ENCODE measurements at regions not wholly inside any gene's neighbourhood (a gene's known extent, or its start where the extent isn't known, plus 50 kb on each side); places are given as distances from the start of the nearest gene placed in this dataset.

GRCh38 chr12:22740656-22741355 is 115.8 kb downstream of the ETNK1 start:
- H3K4me3 ChIP-seq (ENCODE audit: low read depth, low read length), result no peak overlapping the region
- TF ChIP-seq CTCF (IDR thresholded peaks at IDR 0.05; ENCODE audit: borderline replicate concordance, insufficient read depth, low read depth, low read length), result no peak

GRCh38 chr12:22743700-22744099 is 118.7 kb downstream of the ETNK1 start:
- no peak for TF ChIP-seq CTCF (IDR thresholded peaks at IDR 0.05; ENCODE audit: borderline replicate concordance, insufficient read depth, low read depth, low read length)

GRCh38 chr12:22744197-22744596 is 119.2 kb downstream of the ETNK1 start:
- H3K4me3 ChIP-seq (ENCODE audit: low read depth, low read length), result no peak overlapping the region
- TF ChIP-seq CTCF (IDR thresholded peaks at IDR 0.05; ENCODE audit: borderline replicate concordance, insufficient read depth, low read depth, low read length), result no peak

More at GRCh38 chr12:22743700-22744099, 118.7 kb downstream of the ETNK1 start:
- H3K4me3 ChIP-seq (ENCODE audit: low read depth, low read length), result no peak overlapping the region

GRCh38 chr12:22746720-22747119 is 121.7 kb downstream of the ETNK1 start:
- no peak for TF ChIP-seq CTCF (IDR thresholded peaks at IDR 0.05; ENCODE audit: borderline replicate concordance, insufficient read depth, low read depth, low read length)
- no peak overlapping the region for H3K4me3 ChIP-seq (ENCODE audit: low read depth, low read length)

GRCh38 chr12:22755629-22756028 is 130.7 kb downstream of the ETNK1 start:
- no peak overlapping the region for H3K4me3 ChIP-seq (ENCODE audit: low read depth, low read length)
- TF ChIP-seq CTCF (IDR thresholded peaks at IDR 0.05; ENCODE audit: borderline replicate concordance, insufficient read depth, low read depth, low read length), result no peak

GRCh38 chr12:22759769-22760674 is 135.1 kb downstream of the ETNK1 start:
- no peak overlapping the region for H3K4me3 ChIP-seq (ENCODE audit: low read depth, low read length)
- no peak for TF ChIP-seq CTCF (IDR thresholded peaks at IDR 0.05; ENCODE audit: borderline replicate concordance, insufficient read depth, low read depth, low read length)
